ENCODE measurements at regions not wholly inside any gene's neighbourhood (a gene's known extent, or its start where the extent isn't known, plus 50 kb on each side); places are given as distances from the start of the nearest gene placed in this dataset.

DNA sequence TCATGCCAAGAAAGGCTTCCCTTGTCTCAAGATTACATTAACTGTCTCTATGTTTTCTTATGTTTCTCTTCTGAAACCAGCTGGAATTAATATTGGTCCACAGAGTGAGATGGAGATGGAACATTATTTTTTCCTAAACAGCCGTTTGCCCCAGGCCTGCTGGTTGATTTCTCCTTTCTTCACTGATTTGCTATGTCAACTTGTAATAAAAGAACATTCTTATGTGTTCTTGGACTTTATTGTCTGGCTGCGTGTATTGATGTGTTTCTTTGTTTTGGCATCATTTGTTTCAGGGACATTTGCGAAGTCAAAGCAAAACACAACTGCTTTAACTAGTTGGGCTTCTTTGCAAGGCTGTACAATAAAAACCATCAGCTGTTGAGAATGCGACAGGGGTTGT, 168.5 kb downstream of the FAM43A start:
- TF ChIP-seq, protein P1, sequence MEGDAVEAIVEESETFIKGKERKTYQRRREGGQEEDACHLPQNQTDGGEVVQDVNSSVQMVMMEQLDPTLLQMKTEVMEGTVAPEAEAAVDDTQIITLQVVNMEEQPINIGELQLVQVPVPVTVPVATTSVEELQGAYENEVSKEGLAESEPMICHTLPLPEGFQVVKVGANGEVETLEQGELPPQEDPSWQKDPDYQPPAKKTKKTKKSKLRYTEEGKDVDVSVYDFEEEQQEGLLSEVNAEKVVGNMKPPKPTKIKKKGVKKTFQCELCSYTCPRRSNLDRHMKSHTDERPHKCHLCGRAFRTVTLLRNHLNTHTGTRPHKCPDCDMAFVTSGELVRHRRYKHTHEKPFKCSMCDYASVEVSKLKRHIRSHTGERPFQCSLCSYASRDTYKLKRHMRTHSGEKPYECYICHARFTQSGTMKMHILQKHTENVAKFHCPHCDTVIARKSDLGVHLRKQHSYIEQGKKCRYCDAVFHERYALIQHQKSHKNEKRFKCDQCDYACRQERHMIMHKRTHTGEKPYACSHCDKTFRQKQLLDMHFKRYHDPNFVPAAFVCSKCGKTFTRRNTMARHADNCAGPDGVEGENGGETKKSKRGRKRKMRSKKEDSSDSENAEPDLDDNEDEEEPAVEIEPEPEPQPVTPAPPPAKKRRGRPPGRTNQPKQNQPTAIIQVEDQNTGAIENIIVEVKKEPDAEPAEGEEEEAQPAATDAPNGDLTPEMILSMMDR (IDR thresholded peaks at IDR 0.05) = no peak
- no peak for TF ChIP-seq POLR2A (IDR thresholded peaks at IDR 0.05)

Measured in prostate gland (tissue), 2 donors.